H1 (cell line): ENCODE measurements at regions not wholly inside any gene's neighbourhood (a gene's known extent, or its start where the extent isn't known, plus 50 kb on each side); places are given as distances from the start of the nearest gene placed in this dataset.

Experiments used
- CTCF ChIA-PET: fragments of 300-600 bp; sonication (Branson Sonifier 250); formaldehyde crosslinking; loops from one replicate; lab custom pipeline; 2021; ENCODE audit not compliant: partially characterized antibody; lab: Charles Lee
- POLR2A ChIA-PET: fragments of 300-600 bp; sonication (Branson Sonifier 250); formaldehyde crosslinking; loops from one replicate; lab custom pipeline; 2021; ENCODE audit warnings: inconsistent platforms; ENCODE audit not compliant: partially characterized antibody; lab: Charles Lee
- DNase-seq, 2 experiments: peaks; one replicate each; pipeline versions ENCODE4 v3.0.0 to v3.0.0-alpha.2; 2010 to 2022; ENCODE audit warnings: low spot score in 2 of 2, low read depth in 1 of 2, mixed read lengths in 1 of 2
- FAIRE-seq: peaks from 2 replicates; lab custom pipeline; 2011; peaks lifted over from hg19 to GRCh38; lab: Jason Lieb, UNC
- H2AFZ ChIP-seq: 2 replicates; pipeline ENCODE4 v1.8.1; 2012; ENCODE audit warnings: low read length, inconsistent platforms
- H2AK5ac ChIP-seq: 2 replicates; pipeline ENCODE4 v1.6.1; 2013; ENCODE audit warnings: low read depth, low read length
- H2BK120ac ChIP-seq: replicated peaks from 2 replicates; pipeline ENCODE3; 2013; ENCODE audit warnings: low read depth, low read length, inconsistent platforms
- H2BK12ac ChIP-seq: 2 replicates; pipeline ENCODE4 v1.6.1; 2013; ENCODE audit warnings: low read depth, low read length
- H2BK15ac ChIP-seq: 2 replicates; pipeline ENCODE4 v1.6.1; 2013; ENCODE audit warnings: low read length
- H2BK20ac ChIP-seq: 2 replicates; pipeline ENCODE4 v1.6.1; 2013; ENCODE audit warnings: low read length
- H2BK5ac ChIP-seq: 2 replicates; pipeline ENCODE4 v1.6.1; 2013; ENCODE audit warnings: low read depth, low read length
- H3K14ac ChIP-seq: 2 replicates; pipeline ENCODE4 v1.6.1; 2013; ENCODE audit warnings: inconsistent platforms; ENCODE audit not compliant: insufficient read length
- H3K18ac ChIP-seq: 2 replicates; pipeline ENCODE4 v1.6.1; 2013; ENCODE audit warnings: low read length; ENCODE audit errors: extremely low read depth
- H3K23ac ChIP-seq: 2 replicates; pipeline ENCODE4 v1.6.1; 2013; ENCODE audit warnings: inconsistent platforms; ENCODE audit not compliant: insufficient read length
- H3K23me2 ChIP-seq: 2 replicates; pipeline ENCODE4 v1.6.1; 2013; ENCODE audit warnings: low read depth, low read length
- H3K27ac ChIP-seq: 2 replicates; pipeline ENCODE4 v1.6.1; 2011; ENCODE audit warnings: low read depth, low read length, inconsistent platforms
- H3K27me3 ChIP-seq, 4 experiments: replicated peaks in 1 of 4; 1 replicate in 1 of 4; 2 replicates in 3 of 4; pipeline versions ENCODE4 v1.6.1 to v1.8.1; 2011 to 2013; ENCODE audit warnings: low read length in 3 of 4, mild to moderate bottlenecking in 3 of 4, inconsistent platforms in 2 of 4, mixed read lengths in 2 of 4, moderate library complexity in 1 of 4; ENCODE audit not compliant: control insufficient read depth in 3 of 4, insufficient read depth in 3 of 4; ENCODE audit errors: extremely low read depth in 1 of 4
- H3K36me3 ChIP-seq, 4 experiments: 2 replicates each; pipeline versions ENCODE4 v1.6.1 to v1.8.1; 2011 to 2013; ENCODE audit warnings: mild to moderate bottlenecking in 4 of 4, low read length in 3 of 4, moderate library complexity in 2 of 4, control low read depth in 1 of 4, inconsistent platforms in 1 of 4; ENCODE audit not compliant: insufficient read depth in 4 of 4, control insufficient read depth in 2 of 4
- H3K4ac ChIP-seq: replicated peaks from 2 replicates; pipeline ENCODE3; 2013; ENCODE audit warnings: low read length, low read depth, mixed read lengths, inconsistent platforms; ENCODE audit not compliant: insufficient read length
- H3K4me1 ChIP-seq, 4 experiments: replicated peaks in 1 of 4; 1 replicate in 1 of 4; 2 replicates in 3 of 4; pipeline versions ENCODE4 v1.6.1 to v1.8.1; 2011 to 2013; ENCODE audit warnings: low read length in 3 of 4, inconsistent platforms in 2 of 4, mixed read lengths in 1 of 4; ENCODE audit not compliant: insufficient read depth in 4 of 4, control insufficient read depth in 3 of 4
- H3K4me2 ChIP-seq, 2 experiments: 2 replicates each; pipeline versions ENCODE4 v1.6.1 to v1.8.1; 2011 to 2013; ENCODE audit warnings: low read depth in 2 of 2, low read length in 2 of 2, control low read depth in 1 of 2, inconsistent platforms in 1 of 2, mild to moderate bottlenecking in 1 of 2; ENCODE audit not compliant: insufficient read depth in 1 of 2
- H3K4me3 ChIP-seq, 4 experiments: fragments of 200-600, 300-600 bp in 1 of 4; sonication (generic), shearing (Covaris generic), sonication (Bioruptor Twin) in 1 of 4; 2 replicates each; pipeline versions ENCODE4 v1.5.1 to v1.8.1; 2011 to 2016; ENCODE audit warnings: low read length in 4 of 4, low read depth in 3 of 4, control low read depth in 2 of 4, inconsistent platforms in 2 of 4, mild to moderate bottlenecking in 2 of 4, mixed read lengths in 1 of 4, moderate library complexity in 1 of 4; ENCODE audit not compliant: insufficient read depth in 2 of 4; ENCODE audit errors: extremely low read depth in 1 of 4
- H3K56ac ChIP-seq: replicated peaks from 2 replicates; pipeline ENCODE3; 2013; ENCODE audit warnings: low read depth, mild to moderate bottlenecking, mixed read lengths, low read length, inconsistent platforms; ENCODE audit not compliant: insufficient read length
- H3K79me1 ChIP-seq: 2 replicates; pipeline ENCODE4 v1.6.1; 2013; ENCODE audit warnings: low read depth, low read length, control low read depth
- H3K79me2 ChIP-seq, 2 experiments: 2 replicates each; pipeline versions ENCODE4 v1.6.1 to v1.8.1; 2012 to 2013; ENCODE audit warnings: low read length in 2 of 2, mild to moderate bottlenecking in 2 of 2, inconsistent platforms in 1 of 2; ENCODE audit not compliant: insufficient read depth in 2 of 2, control insufficient read depth in 1 of 2
- H3K9ac ChIP-seq, 4 experiments: replicated peaks in 1 of 4; 1 replicate in 1 of 4; 2 replicates in 3 of 4; pipeline versions ENCODE4 v1.6.1 to v1.8.1; 2011 to 2013; ENCODE audit warnings: low read depth in 3 of 4, low read length in 3 of 4, control low read depth in 2 of 4, mild to moderate bottlenecking in 2 of 4, moderate library complexity in 2 of 4, inconsistent platforms in 1 of 4; ENCODE audit errors: extremely low read depth in 1 of 4
- H3K9me3 ChIP-seq, 2 experiments: 2 replicates each; pipeline versions ENCODE4 v1.6.1 to v1.8.1; 2012 to 2013; ENCODE audit warnings: mild to moderate bottlenecking in 2 of 2, moderate library complexity in 2 of 2, control low read depth in 1 of 2, inconsistent platforms in 1 of 2, low read depth in 1 of 2, low read length in 1 of 2, mixed read lengths in 1 of 2; ENCODE audit not compliant: insufficient read depth in 2 of 2
- H4K20me1 ChIP-seq, 2 experiments: replicated peaks in 1 of 2; 2 replicates each; pipeline versions ENCODE3 to v1.8.1; 2011 to 2013; ENCODE audit warnings: inconsistent platforms in 2 of 2, low read length in 2 of 2, mild to moderate bottlenecking in 1 of 2; ENCODE audit not compliant: insufficient read depth in 2 of 2, control insufficient read depth in 1 of 2
- H4K5ac ChIP-seq: 2 replicates; pipeline ENCODE4 v1.6.1; 2013; ENCODE audit warnings: low read length, low read depth, mixed read lengths, inconsistent platforms; ENCODE audit not compliant: insufficient read length
- H4K8ac ChIP-seq: 2 replicates; pipeline ENCODE4 v1.8.0; 2013; ENCODE audit warnings: mild to moderate bottlenecking, moderate library complexity, low read length, inconsistent platforms; ENCODE audit not compliant: insufficient read depth; ENCODE audit errors: extremely low read depth
- H4K91ac ChIP-seq: replicated peaks from 2 replicates; pipeline ENCODE3; 2013; ENCODE audit warnings: low read length, mixed read lengths, inconsistent platforms; ENCODE audit not compliant: insufficient read length
- ATF3 ChIP-seq: IDR thresholded peaks from 2 replicates; pipeline ENCODE4 v1.6.1; 2011; ENCODE audit warnings: low read depth, mild to moderate bottlenecking, low read length; ENCODE audit not compliant: insufficient read depth
- BRCA1 ChIP-seq: IDR thresholded peaks from 2 replicates; pipeline ENCODE4 v1.6.1; 2012; ENCODE audit warnings: low read depth, low read length, improper control_type of control experiment
- CEBPB ChIP-seq: IDR thresholded peaks from 2 replicates; pipeline ENCODE4 v1.6.1; 2012; ENCODE audit warnings: low read depth, low read length
- CHD1 ChIP-seq: IDR thresholded peaks from 2 replicates; pipeline ENCODE4 v1.6.1; 2012; ENCODE audit warnings: low read depth, low read length, improper control_type of control experiment
- EP300 ChIP-seq, 2 experiments: IDR thresholded peaks; 1 replicate in 1 of 2; 2 replicates in 1 of 2; pipeline ENCODE4 v1.6.1; 2011 to 2012; ENCODE audit warnings: low read depth in 2 of 2, low read length in 2 of 2, mild to moderate bottlenecking in 2 of 2, borderline replicate concordance in 1 of 2, inconsistent platforms in 1 of 2, moderate library complexity in 1 of 2
- EZH2 ChIP-seq: fragments of 200-600 bp; sonication (generic); IDR thresholded peaks from 2 replicates; pipeline ENCODE4 v1.7.1; 2012; ENCODE audit warnings: low read depth, mild to moderate bottlenecking, moderate library complexity, low read length, inconsistent platforms; ENCODE audit not compliant: severe bottlenecking
- KDM4A ChIP-seq: IDR thresholded peaks from one replicate; pipeline ENCODE4 v1.7.1; 2012; ENCODE audit warnings: low read depth, mild to moderate bottlenecking, moderate library complexity, low read length, inconsistent platforms; ENCODE audit not compliant: severe bottlenecking
- RNF2 ChIP-seq: fragments of 200-900, 300-1000 bp; sonication (generic); IDR thresholded peaks from 2 replicates; pipeline ENCODE4 v1.7.1; 2016; ENCODE audit warnings: borderline replicate concordance, low read depth, mild to moderate bottlenecking, antibody characterized with exemption, low read length; ENCODE audit not compliant: poor library complexity, severe bottlenecking; ENCODE audit errors: missing control alignments
- SIRT6 ChIP-seq: IDR thresholded peaks from one replicate; pipeline ENCODE4 v1.7.1; 2012; ENCODE audit warnings: low read length, inconsistent platforms
- SP2 ChIP-seq: IDR thresholded peaks from 2 replicates; pipeline ENCODE4 v1.6.1; 2012; ENCODE audit warnings: mild to moderate bottlenecking, low read length, inconsistent platforms
- TEAD4 ChIP-seq: IDR thresholded peaks from 2 replicates; pipeline ENCODE4 v1.6.1; 2012; ENCODE audit warnings: low read depth, low read length, inconsistent platforms, mixed read lengths
- WGBS, 2 experiments: shearing (Covaris generic) in 1 of 2; methylation state at CpG; one replicate each; pipeline versions ENCODE4 v1.1.6 to v1.1.7; 2013 to 2015; ENCODE audit warnings: low lambda C conversion rate in 2 of 2, mixed read lengths in 2 of 2, inconsistent platforms in 1 of 2, low coverage in 1 of 2, missing lambda C conversion rate in 1 of 2; ENCODE audit not compliant: insufficient replicate concordance in 2 of 2, insufficient coverage in 1 of 2, insufficient read length in 1 of 2; ENCODE audit errors: extremely low coverage in 1 of 2, missing lambda C conversion rate in 1 of 2; 5-methylcytosine and 5-hydroxymethylcytosine counted together
- TF ChIP-seq, protein P1 (sequence below): IDR thresholded peaks from 2 replicates; pipeline ENCODE4 v1.6.1; 2012; ENCODE audit warnings: low read length, inconsistent platforms

DNA sequence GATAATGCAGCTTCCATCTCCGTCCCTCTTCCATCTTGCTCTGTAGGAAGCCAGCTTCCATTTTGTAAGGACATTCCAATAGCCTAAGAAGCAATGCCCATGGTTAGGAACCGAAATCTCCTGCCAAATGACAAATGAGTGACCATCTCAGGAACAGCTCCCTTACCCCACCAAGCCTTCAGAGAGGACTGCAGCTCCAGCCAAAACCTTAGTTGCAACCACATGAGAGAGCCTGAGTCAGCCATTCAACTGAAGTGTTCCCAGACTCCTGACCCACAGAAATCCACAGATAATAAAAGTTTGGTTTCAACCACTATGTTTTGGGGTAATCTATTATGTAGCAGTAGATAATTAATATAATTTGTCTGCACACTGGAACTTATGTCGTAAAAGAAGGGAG, 51.7 kb upstream of the LDLRAD3 start:
- Histone ChIP-seq H2AFZ (no peak overlapping the region), H3K14ac (no peak overlapping the region), H3K27ac (no peak overlapping the region), H2BK20ac (no peak overlapping the region), H4K8ac (no peak overlapping the region), H3K4me1 (peaks cover 0 to 4% (median under 1%) of the 10 kb centered on the region in 4 experiments; a peak in 3 of 7 replicates), H2BK12ac (no peak overlapping the region), H3K23ac (no peak overlapping the region), H3K4me3 (no peak overlapping the region), H2BK15ac (no peak overlapping the region), H3K56ac (no peak overlapping the region), H3K23me2 (no peaks in the 10 kb centered on the region), H3K79me2 (no peaks in the 10 kb centered on the region), H4K91ac (no peak overlapping the region), H2BK120ac (no peak overlapping the region), H4K5ac (no peak overlapping the region), H2BK5ac (no peak overlapping the region), H3K4me2 (no peak overlapping the region), H3K36me3 (no peaks in the 10 kb centered on the region), H3K27me3 (no peaks in the 10 kb centered on the region), H2AK5ac (no peak overlapping the region), H3K9me3 (no peaks in the 10 kb centered on the region), H3K9ac (no peak overlapping the region), H3K18ac (no peak overlapping the region), H3K4ac (no peak overlapping the region), H3K79me1 (no peaks in the 10 kb centered on the region), H4K20me1 (no peaks in the 10 kb centered on the region)
- DNase-seq (no peak), FAIRE-seq (no peak)
- WGBS, 2 experiments: 92% methylated on average over 3 of the region's 3 CpGs; no CpG with 5 or more reads in 1 of the 2 experiments
- ChIA-PET CTCF (interaction anchor here (1.2 kb wide), 1 partner anchor 70 kb away, joined by 5 read pairs; no protein-coding TSS in a partner anchor), POLR2A (no interaction called here)
- TF ChIP-seq SP2 (no peak), RNF2 (no peak), EP300 (IDR thresholded peaks at IDR 0.05; ENCODE audit: borderline replicate concordance in 1 of 2, low read depth in 2 of 2, low read length in 2 of 2) (no peak), BRCA1 (no peak), KDM4A (no peak), SIRT6 (no peak), TEAD4 (no peak), CHD1 (no peak), EZH2 (no peak), CEBPB (no peak), ATF3 (no peak)
- TF ChIP-seq, protein P1, sequence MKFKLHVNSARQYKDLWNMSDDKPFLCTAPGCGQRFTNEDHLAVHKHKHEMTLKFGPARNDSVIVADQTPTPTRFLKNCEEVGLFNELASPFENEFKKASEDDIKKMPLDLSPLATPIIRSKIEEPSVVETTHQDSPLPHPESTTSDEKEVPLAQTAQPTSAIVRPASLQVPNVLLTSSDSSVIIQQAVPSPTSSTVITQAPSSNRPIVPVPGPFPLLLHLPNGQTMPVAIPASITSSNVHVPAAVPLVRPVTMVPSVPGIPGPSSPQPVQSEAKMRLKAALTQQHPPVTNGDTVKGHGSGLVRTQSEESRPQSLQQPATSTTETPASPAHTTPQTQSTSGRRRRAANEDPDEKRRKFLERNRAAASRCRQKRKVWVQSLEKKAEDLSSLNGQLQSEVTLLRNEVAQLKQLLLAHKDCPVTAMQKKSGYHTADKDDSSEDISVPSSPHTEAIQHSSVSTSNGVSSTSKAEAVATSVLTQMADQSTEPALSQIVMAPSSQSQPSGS: no peak
